ENCODE measurements at regions not wholly inside any gene's neighbourhood (a gene's known extent, or its start where the extent isn't known, plus 50 kb on each side); places are given as distances from the start of the nearest gene placed in this dataset.

DNA sequence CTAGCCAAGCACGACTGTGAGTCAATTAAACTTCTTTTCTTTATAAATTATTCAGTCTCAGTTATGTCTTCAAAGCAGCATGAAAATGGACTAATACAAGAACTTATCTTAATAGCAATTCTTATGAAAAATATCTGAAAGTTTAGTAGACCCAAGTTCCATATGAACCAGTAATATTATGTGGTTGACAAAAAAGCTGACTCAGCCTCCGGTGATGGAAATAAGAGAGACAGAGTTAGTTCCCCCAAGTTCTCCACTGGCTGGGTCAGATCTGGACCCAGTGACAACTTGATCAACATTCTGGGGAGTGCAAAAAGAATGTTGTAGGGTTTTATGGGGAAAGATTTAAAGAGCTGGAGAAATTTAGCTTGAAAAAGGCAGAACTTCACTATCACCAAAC, 72.5 kb upstream of the DNAH14 start:
- Mint-ChIP-seq H3K27ac (no peak overlapping the region), H3K27me3 (peaks cover 44% of the 10 kb centered on the region), H3K4me3 (no peak overlapping the region), H3K36me3 (ENCODE audit: low read depth) (no peaks in the 10 kb centered on the region), H3K4me1 (peaks cover 2% of the 10 kb centered on the region)
- DNase-seq (no peak), ATAC-seq (no peak)
- no peaks in the 10 kb centered on the region for H3K9me3 ChIP-seq (ENCODE audit: control insufficient read depth, low read length, poor library complexity, severe bottlenecking)

DNA sequence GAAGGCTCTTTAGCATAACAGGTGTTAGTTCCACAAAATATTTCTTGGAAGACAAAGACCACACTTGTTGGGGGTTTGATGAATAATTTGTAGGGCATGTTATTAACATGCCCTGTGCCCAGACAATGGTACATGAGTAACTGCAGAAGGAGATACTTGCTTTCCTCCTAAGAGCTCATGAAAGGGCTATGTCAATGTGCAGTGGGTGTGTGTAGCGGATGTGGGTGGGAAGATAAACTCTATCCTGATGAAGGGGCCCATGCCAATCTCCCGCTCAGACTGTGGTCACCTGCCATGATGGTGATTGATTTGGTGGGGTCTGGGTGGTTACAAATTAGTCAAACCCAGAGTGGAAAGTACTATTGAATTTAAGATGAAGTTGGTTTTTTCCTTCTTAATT, 69.8 kb upstream of the DNAH14 start:
- peaks cover 46% of the 10 kb centered on the region for H3K27me3 Mint-ChIP-seq
- ATAC-seq, result no peak
- no peak overlapping the region for H3K4me3 Mint-ChIP-seq
- no peak overlapping the region for H3K27ac Mint-ChIP-seq
- H3K4me1 Mint-ChIP-seq, result peaks cover 2% of the 10 kb centered on the region
- no peaks in the 10 kb centered on the region for H3K9me3 ChIP-seq (ENCODE audit: control insufficient read depth, low read length, poor library complexity, severe bottlenecking)
- no peak for DNase-seq
- H3K36me3 Mint-ChIP-seq (ENCODE audit: low read depth), result no peaks in the 10 kb centered on the region

DNA sequence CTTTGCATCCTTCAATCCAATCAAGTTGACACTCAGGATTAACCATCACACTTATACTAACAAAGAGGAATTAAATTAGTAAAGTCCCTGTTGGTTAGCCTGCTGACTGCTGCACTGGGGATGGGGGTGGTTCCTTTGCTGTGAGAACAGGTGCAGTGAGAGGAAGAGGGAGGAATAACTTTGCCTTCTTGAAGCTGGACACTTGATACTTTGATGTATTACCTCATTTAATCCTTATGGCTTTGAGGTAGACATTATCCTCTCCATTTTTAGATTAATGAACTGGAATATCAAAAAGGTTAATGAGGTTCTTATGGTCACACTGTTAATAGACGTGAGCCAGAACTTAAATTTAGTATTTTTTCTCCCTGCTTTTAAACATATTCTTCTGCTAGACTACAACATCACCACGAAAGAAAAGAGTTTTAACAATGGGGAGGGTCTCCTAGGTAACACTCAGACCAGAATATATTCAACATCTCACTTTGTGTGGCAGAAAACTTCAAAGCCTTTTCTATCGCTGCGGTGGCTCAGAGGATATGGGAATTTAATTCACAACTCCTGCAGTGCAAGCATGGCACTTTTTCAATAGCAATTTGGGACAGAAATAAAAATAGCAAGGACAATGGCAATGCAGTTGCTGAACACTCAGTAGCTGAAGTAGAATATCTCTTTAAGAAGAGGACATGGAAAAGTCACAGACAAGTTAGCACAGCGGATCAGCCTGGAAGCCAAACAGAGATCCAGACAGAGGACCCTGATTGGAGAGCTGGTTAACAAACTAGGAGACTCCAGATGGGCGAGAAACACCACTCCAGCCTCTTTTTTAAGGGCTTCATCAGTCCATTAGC, 68.8 kb upstream of the DNAH14 start:
- no peak for ATAC-seq
- Mint-ChIP-seq H3K4me1 (peaks cover 2% of the 10 kb centered on the region), H3K27ac (no peak overlapping the region), H3K36me3 (ENCODE audit: low read depth) (no peaks in the 10 kb centered on the region), H3K27me3 (peaks cover 46% of the 10 kb centered on the region), H3K4me3 (no peak overlapping the region)
- no peak for DNase-seq
- no peaks in the 10 kb centered on the region for H3K9me3 ChIP-seq (ENCODE audit: control insufficient read depth, low read length, poor library complexity, severe bottlenecking)

DNA sequence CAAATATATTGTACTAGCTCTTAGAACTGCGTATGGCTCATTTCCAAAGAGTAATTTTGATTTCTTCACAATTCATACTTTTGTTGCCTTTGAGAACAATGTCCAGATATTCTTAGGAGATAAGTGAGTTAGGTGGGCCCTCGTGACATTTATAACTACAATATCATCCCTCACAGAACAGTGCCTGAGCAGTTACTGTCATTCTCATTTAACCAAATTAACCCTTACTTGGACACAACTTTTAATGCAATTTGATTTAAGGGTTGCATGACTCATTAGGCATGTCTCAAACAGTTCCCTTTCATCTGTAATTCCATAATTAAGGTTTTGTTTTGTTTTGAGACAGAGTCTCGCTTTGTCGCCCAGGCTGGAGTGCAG, 68.1 kb upstream of the DNAH14 start:
- Mint-ChIP-seq H3K4me3 (no peak overlapping the region), H3K36me3 (ENCODE audit: low read depth) (no peaks in the 10 kb centered on the region), H3K27me3 (peaks cover 42% of the 10 kb centered on the region), H3K4me1 (peaks cover 2% of the 10 kb centered on the region), H3K27ac (no peak overlapping the region)
- DNase-seq (no peak), ATAC-seq (no peak)
- no peaks in the 10 kb centered on the region for H3K9me3 ChIP-seq (ENCODE audit: control insufficient read depth, low read length, poor library complexity, severe bottlenecking)

DNA sequence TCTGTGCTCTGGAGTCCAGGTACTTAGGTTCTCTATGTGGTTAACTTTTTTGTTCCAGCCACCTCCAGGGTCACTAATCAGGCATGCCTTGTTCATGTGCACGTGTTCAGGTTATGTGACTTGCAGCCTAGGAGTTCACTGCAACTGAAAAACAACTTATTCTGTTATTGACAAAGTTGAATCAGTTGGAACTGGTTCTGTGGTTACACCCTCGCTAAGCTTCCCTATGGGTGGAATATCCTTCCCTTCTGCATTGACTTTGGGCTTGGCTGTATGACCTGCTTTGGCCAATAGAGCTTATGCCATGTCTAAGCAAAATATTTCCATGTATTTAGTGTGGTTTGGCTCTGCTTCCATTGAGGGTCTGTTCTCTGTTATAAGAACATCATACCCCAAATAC, 66.0 kb upstream of the DNAH14 start:
- Mint-ChIP-seq H3K4me3 (no peak overlapping the region), H3K4me1 (peaks cover 1% of the 10 kb centered on the region), H3K36me3 (ENCODE audit: low read depth) (no peaks in the 10 kb centered on the region), H3K27me3 (peaks cover 31% of the 10 kb centered on the region), H3K27ac (no peak overlapping the region)
- no peak for ATAC-seq
- no peak for DNase-seq
- no peaks in the 10 kb centered on the region for H3K9me3 ChIP-seq (ENCODE audit: control insufficient read depth, low read length, poor library complexity, severe bottlenecking)

DNA sequence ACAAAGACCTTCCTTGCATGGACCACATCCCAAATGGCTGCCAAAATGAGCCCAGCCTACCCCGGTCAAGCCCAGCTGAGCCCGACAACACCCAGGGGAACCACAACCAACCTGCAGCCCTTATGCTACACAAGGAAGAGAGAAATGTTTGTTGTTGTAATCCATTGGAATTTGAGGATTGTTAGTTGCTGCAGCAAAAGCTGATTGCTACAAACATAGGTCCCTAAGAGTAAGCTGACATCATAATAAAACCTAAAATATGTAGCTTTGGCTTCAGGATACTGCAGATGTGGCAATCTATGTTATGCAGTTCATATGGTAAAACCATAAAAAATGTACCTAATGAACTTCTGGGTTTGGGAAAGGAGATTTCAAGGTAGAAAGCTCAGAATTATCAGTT, 65.5 kb upstream of the DNAH14 start:
- DNase-seq (no peak), ATAC-seq (no peak)
- H3K36me3 Mint-ChIP-seq (ENCODE audit: low read depth), result no peaks in the 10 kb centered on the region
- H3K27ac Mint-ChIP-seq, result no peak overlapping the region
- peaks cover 28% of the 10 kb centered on the region for H3K27me3 Mint-ChIP-seq
- no peak overlapping the region for H3K4me3 Mint-ChIP-seq
- H3K9me3 ChIP-seq (ENCODE audit: control insufficient read depth, low read length, poor library complexity, severe bottlenecking), result no peaks in the 10 kb centered on the region
- no peaks in the 10 kb centered on the region for H3K4me1 Mint-ChIP-seq

DNA sequence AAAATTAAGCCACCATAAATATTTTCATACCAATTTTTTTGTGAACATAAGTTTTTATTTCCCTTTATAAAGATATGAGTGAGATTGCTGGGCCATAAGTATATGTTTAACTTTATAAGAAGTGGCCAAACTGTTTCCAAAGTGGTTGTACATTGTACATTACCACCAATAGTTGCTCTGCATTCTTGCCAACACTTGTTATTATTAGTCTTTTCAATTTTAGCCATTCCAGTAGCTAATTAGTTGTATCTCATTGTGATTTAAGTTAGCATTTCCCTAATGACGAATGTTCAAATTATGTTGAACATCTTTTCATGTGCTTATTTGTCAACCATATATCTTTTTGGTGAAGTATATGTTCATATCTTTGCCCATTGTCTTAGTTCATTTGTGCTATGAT, 64.0 kb upstream of the DNAH14 start:
- DNase-seq (no peak), ATAC-seq (no peak)
- no peak overlapping the region for H3K4me3 Mint-ChIP-seq
- peaks cover 20% of the 10 kb centered on the region for H3K27me3 Mint-ChIP-seq
- no peaks in the 10 kb centered on the region for H3K4me1 Mint-ChIP-seq
- no peaks in the 10 kb centered on the region for H3K36me3 Mint-ChIP-seq (ENCODE audit: low read depth)
- no peak overlapping the region for H3K27ac Mint-ChIP-seq
- H3K9me3 ChIP-seq (ENCODE audit: control insufficient read depth, low read length, poor library complexity, severe bottlenecking), result no peaks in the 10 kb centered on the region

DNA sequence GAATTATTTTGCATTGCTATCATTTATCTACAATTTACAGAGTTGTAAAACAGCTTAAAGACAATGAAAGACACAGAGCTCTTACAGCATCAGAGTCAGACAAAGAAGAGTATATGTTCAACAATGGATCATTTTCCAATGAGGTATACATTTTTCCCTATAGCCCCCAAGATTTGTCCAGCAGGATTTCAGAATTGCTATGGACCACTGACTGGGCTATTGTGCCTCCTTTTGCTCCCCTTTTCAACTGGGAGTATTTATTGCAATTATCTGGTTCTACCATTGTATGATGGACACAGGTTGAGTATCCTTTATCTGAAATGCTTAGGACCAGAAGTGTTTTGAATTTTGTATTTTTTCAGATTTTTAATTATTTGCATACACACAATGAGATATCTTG, 62.5 kb upstream of the DNAH14 start:
- no peak overlapping the region for H3K27ac Mint-ChIP-seq
- H3K4me1 Mint-ChIP-seq, result no peaks in the 10 kb centered on the region
- no peaks in the 10 kb centered on the region for H3K36me3 Mint-ChIP-seq (ENCODE audit: low read depth)
- no peak overlapping the region for H3K4me3 Mint-ChIP-seq
- no peak for ATAC-seq
- DNase-seq, result no peak
- no peaks in the 10 kb centered on the region for H3K9me3 ChIP-seq (ENCODE audit: control insufficient read depth, low read length, poor library complexity, severe bottlenecking)
- peaks cover 14% of the 10 kb centered on the region for H3K27me3 Mint-ChIP-seq

DNA sequence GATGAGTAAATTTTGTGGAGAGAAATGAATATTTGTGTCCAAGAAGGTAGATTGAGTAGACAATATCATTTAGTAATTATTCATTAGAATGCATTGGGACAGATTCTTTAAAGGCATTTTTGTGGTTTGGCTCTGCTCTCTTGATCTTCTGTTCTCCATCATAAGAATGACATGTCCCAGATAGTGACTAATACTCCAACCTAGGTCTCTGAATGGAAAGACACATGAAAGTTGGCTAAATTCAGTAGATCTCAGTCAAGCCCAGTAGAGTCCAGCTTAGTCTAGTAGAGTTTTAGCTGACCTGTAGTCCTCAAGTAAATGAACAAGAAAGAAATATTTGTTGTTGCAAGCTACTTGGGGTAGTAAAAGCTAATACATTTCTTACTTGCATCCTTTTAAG, 61.8 kb upstream of the DNAH14 start:
- Mint-ChIP-seq H3K27me3 (peaks cover 14% of the 10 kb centered on the region), H3K4me3 (no peak overlapping the region), H3K27ac (no peak overlapping the region), H3K4me1 (no peaks in the 10 kb centered on the region), H3K36me3 (ENCODE audit: low read depth) (no peaks in the 10 kb centered on the region)
- H3K9me3 ChIP-seq (ENCODE audit: control insufficient read depth, low read length, poor library complexity, severe bottlenecking), result no peaks in the 10 kb centered on the region
- no peak for ATAC-seq
- no peak for DNase-seq

DNA sequence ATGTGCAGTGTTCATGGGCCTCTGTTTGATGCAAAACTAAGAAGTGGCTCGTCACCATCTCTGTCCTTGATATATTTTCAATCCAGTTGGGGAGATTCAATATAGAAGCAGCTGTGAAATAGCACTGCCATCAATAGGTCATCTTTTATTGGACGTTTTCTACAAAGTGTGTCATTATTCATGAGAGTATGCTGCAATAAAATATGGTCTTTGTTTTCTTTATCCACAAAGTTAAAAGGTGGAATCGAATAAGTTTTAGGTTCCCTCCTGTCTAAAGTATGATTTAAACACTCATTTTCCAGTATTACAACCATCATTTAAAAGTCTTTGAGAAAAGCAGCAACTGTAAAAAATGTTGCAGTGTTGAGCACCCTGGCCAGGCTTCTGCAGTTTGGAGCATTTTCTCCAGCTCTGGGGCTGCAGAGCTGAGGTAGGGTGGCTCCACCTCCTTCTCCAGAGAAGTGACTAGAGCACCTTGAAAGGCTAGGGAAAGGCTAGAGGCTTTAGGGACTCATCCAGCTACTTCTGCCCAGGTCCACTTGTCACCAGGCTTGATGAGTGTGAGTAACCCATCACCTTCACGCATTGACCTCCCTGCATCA, 56.5 kb upstream of the DNAH14 start:
- H3K27ac Mint-ChIP-seq, result no peak overlapping the region
- no peaks in the 10 kb centered on the region for H3K4me1 Mint-ChIP-seq
- ATAC-seq, result no peak
- DNase-seq, result no peak
- H3K36me3 Mint-ChIP-seq (ENCODE audit: low read depth), result no peaks in the 10 kb centered on the region
- no peak overlapping the region for H3K4me3 Mint-ChIP-seq
- H3K27me3 Mint-ChIP-seq, result peaks cover 32% of the 10 kb centered on the region
- H3K9me3 ChIP-seq (ENCODE audit: control insufficient read depth, low read length, poor library complexity, severe bottlenecking), result no peaks in the 10 kb centered on the region

DNA sequence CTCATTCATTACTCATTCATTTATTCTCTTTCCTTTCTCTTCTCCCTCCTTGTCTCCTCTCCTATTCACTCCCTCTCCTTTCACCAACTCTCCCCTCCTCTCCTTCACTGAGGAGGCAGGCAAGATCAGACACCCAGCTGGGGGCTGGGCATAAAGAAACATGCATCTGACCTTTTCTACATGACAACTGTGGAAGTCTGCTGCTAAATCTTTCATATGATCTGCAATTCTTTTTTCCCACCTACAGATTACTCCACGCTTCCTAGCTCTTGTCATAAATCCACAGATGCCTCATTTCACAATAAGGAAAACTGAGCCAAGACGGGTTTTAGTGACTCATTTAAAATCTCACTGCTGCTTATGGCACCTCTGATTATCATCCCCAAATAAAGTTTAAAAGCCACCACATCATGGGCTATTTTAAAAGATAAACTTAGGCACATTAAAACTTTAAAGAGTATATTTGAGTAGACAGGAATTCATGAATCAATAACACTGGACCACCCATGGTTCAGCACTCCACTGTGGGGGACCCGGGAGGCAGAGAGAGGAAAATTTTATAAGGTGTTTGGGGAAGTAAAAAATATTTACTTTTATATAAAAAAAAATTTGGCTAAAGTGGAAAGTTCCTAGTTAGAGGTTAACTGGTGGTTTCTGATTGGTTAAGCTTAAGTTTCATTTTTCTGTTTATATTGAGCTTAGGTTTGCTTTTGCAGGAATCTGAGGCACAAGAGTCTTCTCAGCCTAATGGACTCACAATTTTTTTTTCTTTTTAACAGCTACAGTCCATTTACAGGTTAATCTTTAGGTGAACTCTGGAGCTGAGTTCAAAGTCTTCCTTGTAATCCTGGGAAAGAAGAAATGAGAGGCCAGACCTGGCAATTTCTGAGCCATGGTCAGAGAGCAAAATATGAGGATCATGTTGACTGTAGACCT, 55.8 kb upstream of the DNAH14 start:
- DNase-seq (no peak), ATAC-seq (no peak)
- H3K27ac Mint-ChIP-seq, result no peak overlapping the region
- peaks cover 40% of the 10 kb centered on the region for H3K27me3 Mint-ChIP-seq
- H3K36me3 Mint-ChIP-seq (ENCODE audit: low read depth), result no peaks in the 10 kb centered on the region
- H3K9me3 ChIP-seq (ENCODE audit: control insufficient read depth, low read length, poor library complexity, severe bottlenecking), result no peaks in the 10 kb centered on the region
- H3K4me1 Mint-ChIP-seq, result no peaks in the 10 kb centered on the region
- H3K4me3 Mint-ChIP-seq, result no peak overlapping the region

DNA sequence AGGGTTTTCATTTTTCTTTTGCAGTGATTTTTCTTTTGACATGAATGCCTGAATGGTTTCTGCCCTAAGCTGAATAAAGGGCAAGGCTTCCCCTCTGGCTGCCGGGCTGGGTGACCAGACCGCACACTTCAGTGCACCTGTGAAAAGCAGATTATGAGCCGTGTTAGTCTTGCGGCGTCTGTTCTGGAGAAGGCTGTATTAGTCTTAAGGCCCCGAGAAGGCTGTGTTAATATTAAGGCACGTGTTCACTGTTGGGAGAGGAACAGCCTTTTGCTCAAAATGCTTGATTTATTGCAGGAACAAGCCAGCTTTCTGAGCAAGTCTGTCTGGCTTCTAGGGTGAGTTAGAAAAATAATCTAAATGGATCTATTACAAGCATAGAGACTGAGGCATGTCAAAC, 54.7 kb upstream of the DNAH14 start:
- no peaks in the 10 kb centered on the region for H3K9me3 ChIP-seq (ENCODE audit: control insufficient read depth, low read length, poor library complexity, severe bottlenecking)
- no peak overlapping the region for H3K27ac Mint-ChIP-seq
- ATAC-seq, result no peak
- no peak overlapping the region for H3K4me3 Mint-ChIP-seq
- H3K36me3 Mint-ChIP-seq (ENCODE audit: low read depth), result no peaks in the 10 kb centered on the region
- H3K4me1 Mint-ChIP-seq, result no peaks in the 10 kb centered on the region
- peaks cover 51% of the 10 kb centered on the region for H3K27me3 Mint-ChIP-seq
- DNase-seq, result no peak

DNA sequence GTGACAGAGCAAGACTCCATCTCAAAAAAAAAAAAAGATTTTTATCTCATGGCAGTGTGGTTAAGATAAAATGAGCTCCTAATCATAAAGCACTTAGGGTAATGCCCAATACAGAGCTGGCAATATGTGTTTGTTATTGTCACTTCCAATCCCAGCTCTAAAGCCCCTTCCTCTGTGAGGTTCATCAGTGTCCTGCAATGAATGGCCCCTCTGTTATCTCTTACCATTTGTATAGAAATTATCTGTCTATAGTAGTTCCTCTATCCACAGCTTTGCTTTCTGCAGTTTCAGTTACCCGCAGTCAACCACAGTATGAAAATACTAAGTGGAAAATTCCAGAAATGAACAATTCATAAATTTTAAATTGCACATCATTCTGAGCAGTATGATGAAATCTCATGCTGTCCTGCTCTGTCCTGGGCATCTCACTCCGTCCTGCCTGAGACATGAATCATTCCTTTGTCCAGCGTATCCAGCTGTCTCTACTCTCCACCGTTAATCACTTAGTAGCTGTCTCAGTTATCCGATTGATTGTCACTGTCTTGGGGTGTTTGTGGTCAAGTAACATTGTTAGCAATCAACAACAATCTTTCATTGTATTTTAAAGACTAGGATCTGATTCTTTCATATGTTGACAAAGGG, 50.2 kb upstream of the DNAH14 start:
- H3K9me3 ChIP-seq (ENCODE audit: control insufficient read depth, low read length, poor library complexity, severe bottlenecking), result no peaks in the 10 kb centered on the region
- Mint-ChIP-seq H3K27me3 (peaks cover 73% of the 10 kb centered on the region), H3K36me3 (ENCODE audit: low read depth) (no peaks in the 10 kb centered on the region), H3K27ac (no peak overlapping the region), H3K4me3 (no peak overlapping the region), H3K4me1 (no peaks in the 10 kb centered on the region)
- no peak for ATAC-seq
- no peak for DNase-seq
